ENCODE measurements at regions not wholly inside any gene's neighbourhood (a gene's known extent, or its start where the extent isn't known, plus 50 kb on each side); places are given as distances from the start of the nearest gene placed in this dataset.

DNA sequence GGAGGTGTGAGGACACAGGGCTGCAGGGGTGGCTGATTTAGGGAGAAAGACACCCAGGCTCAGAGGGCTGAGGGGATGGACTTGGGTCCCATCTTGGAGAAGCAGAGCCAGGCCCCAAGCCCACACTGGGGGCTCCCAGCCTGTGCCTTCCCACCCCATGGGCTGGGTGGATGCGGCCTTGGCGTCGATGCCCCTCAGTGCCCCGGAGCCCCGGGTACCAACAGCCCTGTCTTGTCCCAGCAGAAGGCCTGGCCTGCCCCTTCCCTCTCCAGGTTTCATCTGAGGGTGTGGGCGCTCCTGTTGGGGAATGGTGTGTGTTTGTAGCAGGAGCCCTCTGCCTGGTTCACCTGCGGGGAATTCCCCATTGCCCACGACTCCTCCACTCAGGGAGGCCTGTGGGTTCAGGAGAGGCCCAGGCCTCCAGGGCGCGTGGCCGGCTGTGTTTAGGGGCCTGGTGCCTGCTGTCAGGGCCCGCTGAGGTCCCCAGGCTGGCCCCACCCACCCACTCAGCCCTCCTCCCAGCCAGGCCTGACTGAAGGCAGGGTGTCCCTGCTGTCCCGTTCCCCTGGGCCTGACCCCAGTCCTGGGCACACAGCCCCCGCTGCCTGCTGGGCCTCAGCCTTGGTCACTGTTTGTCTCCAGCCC is 51.1 kb upstream of the BEGAIN start:
- no peak for DNase-seq (ENCODE audit: low read depth)

DNA sequence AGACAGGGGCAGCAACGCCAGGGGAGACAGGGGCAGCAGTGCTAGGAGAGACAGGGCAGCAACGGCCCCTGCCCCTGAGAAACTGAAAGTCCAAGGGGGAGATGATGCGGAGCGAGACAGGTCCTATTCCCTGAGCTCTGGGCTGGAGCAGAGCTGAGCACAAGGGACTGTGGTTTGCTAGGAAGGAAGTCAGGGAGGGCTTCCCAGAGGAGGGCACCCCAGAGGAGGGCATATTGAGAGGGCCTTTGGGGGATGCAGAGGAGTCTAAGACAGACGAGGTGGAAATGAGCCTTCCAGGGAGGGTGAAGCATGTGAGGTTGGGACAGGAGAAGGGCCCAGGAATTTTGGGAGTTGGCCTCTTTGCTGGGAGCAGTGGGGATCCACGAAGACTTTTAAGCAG is 52.1 kb upstream of the BEGAIN start:
- DNase-seq (ENCODE audit: low read depth): no peak

DNA sequence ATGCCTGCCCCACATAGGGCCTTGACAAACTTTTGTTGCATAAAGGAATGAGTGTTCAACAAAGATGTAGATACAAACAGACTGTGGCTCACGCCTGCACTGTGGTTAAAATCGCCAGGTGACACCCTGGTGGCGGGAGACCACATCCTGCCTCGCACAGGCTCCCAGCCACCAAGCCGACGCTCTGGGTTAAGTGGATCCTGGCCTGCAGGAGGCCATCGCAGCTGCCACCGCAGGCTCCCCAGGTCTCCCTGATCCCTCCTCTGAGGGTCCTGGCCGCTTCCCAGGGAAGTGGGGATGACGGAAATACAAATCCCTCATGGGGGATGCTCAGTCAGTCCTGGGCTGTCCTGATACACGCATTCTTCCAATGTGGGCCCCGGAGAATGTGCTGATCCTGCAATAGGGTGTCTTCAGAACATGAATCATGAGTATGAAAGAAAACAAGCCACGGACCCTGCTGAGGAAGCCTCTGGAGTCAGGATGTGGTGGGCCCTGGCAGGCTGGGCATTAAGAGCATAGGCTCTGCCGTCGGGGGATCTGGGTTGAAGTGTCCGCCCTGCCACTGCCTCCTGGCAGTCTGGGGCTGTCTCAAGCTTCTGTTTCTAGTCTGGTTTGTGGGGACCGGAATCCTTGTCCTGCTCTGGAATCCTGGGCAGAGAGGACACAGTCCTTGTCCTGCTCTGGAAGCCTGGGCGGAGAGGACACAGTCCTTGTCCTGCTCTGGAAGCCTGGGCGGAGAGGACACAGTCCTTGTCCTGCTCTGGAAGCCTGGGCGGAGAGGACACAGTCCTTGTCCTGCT is 53.5 kb upstream of the BEGAIN start:
- peak; percentile 22 for DNase-seq (ENCODE audit: low read depth)

DNA sequence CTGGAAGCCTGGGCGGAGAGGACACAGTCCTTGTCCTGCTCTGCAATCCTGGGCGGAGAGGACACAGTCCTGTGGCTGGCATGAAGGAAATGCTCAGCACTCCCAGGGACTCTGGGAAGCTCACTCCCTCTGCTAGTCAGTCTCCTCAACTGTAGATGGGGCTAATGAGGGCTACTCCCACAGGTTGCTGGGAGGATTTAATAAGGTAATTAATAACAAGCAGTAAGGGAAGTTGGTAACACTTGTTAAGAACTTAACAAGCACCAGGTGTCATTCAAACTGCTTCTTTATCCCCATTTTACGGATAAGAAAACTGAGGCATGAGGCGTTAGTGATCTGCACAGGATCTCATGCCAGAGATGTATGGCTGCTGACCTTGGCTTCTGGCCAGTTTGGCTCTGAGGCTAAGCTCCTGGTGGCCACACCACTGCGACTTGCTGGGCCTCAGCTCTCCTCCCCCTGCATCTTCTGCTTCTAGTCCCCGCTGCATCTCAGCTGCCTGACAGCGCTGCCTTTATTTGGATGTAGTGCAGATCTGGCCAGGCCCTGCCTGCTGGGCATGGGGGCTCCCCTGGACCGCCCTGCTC is 54.1 kb upstream of the BEGAIN start:
- no peak for DNase-seq (ENCODE audit: low read depth)

DNA sequence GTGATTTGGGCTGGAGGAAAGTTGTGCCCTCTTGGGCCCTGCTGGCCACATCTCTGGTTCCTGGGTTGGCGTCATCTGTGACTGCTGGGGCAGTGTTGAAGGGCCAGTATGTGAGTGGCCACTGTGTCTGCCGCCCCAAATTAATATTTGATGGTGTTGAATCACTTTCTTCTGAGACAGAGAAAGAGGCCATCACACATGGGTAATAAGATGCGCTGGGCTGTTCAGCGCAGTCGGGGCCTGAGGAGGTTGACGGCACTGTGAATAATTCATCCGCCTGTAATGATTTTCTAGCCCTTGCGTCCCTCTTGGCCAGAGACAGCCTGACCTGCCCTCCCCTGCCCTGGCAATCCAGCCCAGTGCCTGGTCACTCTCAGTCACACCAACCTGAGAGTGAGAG is 56.2 kb upstream of the BEGAIN start:
- no peak for DNase-seq (ENCODE audit: low read depth)

DNA sequence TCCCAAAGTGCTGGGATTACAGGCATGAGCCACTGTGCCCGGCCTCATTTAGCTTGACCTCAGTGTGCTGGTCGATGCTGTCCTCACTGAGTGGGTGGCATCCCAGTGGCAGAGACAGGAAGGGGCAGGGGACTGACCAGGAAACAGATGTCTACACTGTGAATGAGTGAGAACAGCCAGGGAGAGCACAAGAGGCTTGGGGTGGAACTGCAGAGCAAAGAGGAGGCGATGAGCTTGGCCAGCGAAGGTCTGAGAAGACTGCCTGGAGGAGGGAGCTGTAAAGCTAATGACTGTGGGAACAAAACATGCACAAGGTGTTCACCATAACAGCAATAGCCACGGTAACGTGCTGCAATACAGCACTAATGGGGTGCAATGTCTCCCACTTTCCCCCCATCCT is 57.2 kb upstream of the BEGAIN start:
- DNase-seq (ENCODE audit: low read depth): no peak

DNA sequence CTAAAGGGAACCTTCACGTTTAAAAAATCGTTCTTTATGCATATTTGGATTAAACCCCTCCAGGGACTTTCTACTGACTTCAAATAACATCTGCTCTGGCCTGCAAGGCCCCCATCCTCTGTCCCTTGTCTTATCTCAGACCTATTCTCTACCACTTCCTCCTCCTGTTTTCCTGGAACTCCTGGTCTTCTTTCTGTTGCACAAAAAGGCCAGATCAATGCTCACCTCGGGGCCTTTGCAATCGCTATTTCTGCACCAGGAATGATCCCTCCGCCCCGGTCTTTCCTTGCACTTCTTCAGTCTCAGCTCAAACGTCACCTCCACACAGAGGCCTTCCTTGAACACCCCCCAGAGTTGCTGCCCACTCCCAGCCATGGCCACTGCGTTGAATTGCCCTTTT is 57.6 kb upstream of the BEGAIN start:
- no peak for DNase-seq (ENCODE audit: low read depth)

DNA sequence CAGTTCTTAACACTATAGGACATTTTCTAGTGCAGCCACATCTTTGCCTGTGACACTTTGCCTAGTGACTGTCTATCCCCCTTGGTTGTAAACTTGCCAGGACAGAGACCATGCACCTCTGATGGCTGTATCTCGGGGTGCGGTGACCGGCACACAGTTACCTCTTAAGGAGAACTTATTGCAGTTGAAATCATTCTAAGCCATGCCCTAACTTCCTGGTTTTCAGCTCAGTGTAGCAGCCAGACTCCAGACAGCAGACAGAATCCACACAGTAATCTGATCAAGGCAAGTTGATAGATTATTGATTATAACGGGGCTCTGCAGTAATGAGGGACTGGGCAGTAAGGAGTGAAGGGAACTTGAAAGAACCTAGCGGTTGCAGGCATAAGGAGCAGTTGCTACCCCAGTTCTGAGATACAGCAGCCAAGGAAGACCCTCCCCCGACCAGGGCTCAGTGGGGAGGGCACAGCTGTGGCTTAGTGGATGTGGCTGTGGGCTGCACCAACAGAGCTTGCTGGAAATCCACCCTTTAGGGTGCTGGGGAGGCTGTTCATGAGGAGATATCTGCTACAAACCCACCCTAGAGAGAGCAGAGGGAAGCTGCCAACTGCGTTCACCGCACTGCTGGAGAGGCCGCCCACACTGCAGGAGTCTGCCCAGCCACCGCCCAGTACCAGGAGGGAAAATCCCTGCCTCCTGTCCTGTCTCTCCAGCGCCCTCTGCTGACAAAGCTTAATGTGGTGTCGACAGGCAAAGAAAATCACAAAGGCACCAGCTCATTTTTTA is 58.2 kb upstream of the BEGAIN start:
- peak; percentile 68 for DNase-seq (ENCODE audit: low read depth)

DNA sequence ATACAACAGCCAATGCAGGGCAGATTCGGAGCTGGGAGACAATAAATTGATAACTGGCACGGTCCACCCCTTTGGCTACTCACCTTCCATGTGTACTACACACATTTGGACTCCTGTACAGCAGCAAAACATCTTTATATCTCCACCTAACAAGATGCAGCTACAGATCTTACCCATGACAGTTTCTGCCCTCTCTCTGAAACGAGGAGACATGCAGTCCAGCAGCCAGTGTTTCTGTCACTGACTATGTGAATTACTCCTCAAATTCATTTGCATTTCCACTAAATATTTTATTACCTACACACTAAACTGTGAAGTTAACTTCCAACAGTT is 58.7 kb upstream of the BEGAIN start:
- no peak for DNase-seq (ENCODE audit: low read depth)

DNA sequence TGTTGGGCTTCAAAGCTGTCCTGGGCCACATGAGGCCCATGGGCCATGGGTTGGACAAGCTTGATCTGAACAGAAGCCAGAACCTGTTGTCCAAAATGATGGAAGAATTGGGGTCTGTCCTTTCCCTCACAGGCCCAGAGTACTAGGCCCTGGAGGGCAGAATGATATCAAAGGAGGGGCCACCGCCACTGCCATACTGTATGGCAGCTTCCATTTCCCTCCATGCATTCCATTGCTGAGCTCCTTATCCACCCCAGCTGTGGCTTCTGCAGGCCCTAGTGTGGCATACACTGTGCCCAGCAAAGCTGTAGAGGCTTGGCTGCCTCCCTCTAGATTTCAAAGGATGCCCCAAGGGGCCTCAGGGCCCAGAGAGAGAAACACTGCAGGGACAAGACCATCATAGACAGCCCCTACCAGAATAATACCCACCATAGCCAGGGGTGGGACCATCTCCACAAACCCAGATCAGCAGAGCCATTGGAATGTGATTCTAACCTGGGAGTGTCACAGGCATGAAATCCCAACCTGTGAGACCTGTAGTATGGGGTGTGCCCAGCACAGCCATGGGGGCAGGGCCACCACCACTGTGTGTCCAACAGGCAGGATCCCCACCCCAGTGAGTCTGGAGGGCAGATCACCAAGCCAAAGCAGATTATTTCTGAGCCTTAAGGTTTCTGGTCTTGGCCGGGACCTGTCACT is 61.4 kb upstream of the BEGAIN start:
- no peak for DNase-seq (ENCODE audit: low read depth)

DNA sequence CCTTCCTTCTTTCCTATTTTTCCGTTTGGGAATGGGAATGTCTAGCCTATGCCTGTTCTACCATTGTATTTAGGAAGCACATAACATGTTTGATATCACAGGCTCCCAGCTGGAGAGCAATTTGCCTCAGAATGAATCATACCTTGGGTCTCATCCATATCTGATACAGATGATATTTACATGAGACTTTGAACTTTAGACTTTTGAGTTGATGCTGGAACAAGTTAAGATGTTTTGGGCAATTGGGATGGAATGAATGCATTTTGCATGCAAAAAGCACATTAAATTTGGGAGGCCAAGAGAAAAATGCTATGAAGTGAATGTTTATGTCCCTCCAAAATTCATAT is 61.9 kb upstream of the BEGAIN start:
- peak; percentile 39 for DNase-seq (ENCODE audit: low read depth)

DNA sequence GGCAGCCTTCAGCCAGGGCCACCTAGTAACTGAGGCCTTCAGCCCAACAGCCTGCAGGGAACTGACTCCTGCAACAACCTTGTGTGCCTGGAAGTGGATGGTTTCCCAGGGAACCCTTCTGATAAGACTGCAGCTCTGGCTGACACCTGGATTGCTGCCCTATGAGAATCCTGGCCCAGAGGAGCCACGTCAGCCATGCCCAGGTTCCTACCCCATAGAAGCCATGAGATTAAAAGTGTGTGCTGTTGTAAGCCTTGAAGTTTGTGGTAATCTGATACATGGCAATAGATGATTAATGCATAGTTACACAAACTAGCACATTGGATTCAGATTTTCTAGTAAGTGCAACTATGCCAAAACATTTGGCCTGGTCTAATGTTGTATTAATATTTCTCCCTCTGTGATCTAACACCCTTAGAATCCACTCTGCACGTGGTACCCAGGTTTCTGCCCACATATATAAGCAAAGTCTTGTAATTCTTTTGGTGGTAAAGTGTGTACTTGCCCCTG is 64.8 kb upstream of the BEGAIN start:
- no peak for DNase-seq (ENCODE audit: low read depth)

DNA sequence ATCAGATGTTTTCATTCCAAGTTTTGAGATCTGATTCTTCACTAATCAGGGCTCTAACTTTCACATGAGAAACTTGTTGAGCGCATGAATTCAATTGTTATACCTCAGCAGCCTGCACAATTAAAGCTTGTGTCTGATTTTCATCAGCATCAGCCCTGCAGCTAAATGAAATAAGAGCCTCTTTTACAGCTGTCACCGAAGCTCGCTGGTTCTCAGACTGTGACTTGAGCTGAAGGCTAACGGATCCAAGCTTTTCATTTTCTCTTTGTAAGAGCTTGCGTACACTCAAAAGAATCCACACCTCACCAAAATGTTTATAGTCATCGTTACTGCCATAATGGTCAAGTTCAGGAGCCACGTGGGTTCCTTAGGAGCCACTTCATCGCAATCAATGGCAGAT is 65.5 kb upstream of the BEGAIN start:
- peak; percentile 25 for DNase-seq (ENCODE audit: low read depth)

DNA sequence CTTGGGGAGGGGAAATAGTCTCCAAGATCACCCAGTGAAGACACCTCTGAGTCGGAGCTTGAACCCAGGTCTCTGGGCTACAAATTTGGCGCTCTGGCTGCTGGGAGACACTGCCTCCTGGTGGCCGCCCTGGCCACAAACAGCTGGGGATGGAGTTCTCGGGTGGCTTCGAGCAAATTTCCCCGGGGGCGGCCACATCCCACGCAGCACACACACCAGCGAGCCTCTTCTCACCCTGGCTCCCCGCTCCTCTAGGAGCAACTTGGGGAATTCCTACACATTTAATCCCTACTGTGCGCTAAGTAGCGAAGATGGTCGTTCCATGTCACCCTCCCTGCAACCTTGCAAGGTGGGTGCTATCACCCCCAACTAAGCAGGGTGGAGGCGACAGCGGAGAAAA is 66.2 kb upstream of the BEGAIN start:
- no peak for DNase-seq (ENCODE audit: low read depth)

DNA sequence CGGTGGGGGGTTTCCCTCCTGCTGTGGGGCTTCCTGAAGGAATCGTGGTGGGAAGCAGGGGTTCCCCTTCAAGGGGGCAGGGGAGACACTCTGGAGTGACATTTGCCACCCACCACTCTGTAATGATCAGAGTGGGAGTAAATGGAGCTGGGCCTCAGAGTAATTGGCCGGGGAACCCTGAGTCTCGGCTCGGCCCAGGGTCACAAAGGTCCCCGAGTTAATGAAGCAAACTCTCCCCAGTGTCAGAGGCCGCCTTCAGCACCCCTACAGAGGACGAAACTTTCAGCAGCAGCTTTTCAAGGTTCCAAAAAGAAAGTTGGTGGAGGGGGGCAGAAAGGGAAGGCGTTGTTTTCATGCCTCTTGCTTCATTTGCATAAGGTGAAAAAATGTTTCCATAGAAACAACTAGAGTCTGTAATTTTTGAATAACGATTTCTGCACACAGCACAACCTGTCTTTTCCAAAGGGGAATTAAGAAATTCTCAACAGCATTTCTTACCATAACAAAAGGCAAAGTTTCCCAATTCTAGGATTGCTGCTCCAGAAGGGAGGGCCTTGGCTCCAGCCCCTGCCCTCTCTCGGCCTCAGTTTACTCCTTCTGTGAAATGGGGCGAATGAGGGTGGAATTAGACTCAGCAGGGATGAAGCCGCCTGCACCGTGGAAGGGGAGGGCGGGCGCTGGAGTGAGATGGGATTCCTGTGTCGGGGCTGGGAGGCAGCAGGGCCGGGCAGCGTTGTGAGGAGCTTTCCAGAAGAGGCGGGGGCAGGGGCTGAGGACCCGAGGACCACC is 67.0 kb upstream of the BEGAIN start:
- no peak for DNase-seq (ENCODE audit: low read depth)

DNA sequence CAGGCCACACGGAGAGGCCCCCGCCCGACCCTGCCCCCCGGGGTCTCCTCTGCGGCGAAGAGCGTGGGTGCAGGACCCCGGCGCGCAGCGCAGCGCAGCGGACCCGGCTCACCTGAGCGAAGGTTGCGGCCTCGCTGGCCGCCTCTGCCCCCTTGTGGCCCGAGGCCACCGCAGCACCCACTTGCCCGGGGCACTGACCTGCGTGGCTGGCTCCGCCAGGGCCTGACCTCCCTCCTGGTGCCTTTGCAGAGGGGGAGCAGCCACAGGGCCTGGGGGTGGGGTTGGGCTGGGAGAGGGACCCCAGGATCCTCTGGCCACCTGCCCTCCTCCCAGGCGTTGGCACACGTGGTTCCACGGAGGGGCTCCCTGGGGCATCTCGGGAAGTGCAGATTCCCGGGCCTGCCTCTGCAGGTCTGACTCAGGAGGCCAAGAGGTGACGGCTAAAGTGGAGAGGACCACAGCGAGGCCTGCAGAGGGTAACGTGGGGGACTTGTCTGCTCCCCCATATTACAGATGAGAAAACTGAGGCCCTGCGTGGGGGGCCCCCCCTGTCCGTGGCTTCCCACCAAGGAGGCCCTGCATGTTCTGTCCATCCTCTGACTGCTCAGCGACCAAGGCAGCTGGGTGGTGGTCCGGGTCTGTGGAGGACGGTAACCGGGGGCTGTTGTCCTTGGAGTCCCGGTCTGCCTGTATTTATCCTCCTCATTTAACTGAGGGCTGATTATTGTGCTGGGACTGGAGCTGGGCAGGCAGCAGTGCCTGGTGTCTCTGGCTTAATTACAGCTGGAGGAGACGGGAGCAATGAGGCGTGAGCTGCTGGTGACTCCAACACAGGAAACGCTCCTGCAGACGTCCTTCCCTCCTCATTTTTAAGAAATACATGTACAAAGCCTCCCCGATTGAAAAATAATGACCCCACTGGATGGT is 67.9 kb upstream of the BEGAIN start:
- DNase-seq (ENCODE audit: low read depth): peak; percentile 16

DNA sequence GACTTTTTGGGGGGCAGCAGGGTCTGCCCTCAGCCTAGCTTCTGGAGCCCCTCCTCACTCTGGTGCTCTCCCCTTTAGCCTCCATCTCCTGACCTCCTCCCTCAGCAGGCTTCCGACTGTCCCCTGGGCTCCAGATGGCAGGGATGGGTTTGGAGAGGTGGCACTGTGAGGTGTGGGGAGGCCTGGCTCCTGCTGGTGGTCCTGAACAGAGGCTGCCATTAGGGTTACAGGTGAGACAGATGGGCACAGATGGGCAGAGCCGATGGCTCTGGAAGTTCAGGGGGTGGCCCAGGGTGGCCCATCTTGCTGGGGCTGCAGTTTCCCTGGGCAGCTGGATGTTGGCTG is 68.5 kb upstream of the BEGAIN start:
- DNase-seq (ENCODE audit: low read depth): no peak

DNA sequence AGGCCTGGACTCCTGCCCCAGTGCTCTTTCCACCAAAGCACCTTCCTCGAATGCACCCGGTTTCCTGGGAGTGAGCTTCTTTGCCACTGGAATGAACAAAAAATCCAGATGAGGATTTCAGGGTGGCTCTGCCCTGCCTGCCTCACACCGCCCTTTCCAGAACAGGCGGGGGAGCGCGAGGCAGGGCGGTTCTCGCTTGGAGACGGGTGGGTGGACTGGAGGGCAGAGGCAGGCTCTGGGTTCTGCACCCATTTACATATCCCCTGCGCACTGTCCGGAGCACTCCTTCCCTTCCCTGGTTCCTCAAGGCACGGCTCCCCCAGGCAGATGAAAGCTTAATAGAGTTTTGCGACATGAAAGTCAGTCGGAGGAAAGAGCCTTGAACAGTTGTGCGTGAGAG is 69.7 kb upstream of the DLK1 start:
- DNase-seq (ENCODE audit: low read depth): no peak

DNA sequence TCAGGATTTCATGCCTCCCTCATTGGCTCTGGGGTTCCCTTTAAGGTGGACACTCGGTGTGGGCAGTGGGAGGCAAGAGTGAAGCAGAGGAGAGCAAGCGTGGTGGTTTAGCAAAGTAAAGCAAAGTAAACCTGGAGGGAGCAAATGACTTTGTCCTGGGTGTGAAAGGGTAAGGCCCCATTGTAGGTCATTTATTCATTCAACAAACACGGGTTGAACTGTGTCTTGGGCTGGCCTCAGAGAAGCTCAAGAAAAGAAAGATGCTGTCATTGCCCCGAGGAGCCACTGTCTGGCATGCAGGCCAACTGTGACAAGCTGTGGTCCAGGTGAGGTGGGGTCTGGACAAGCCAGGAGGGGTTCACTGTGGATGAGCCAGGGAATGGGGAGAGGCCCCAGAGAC is 68.9 kb upstream of the DLK1 start:
- no peak for DNase-seq (ENCODE audit: low read depth)

All from RPMI7951 (cell line).